ENCODE measurements at regions not wholly inside any gene's neighbourhood (a gene's known extent, or its start where the extent isn't known, plus 50 kb on each side); places are given as distances from the start of the nearest gene placed in this dataset.
A peak's percentile ranks its signal among the peaks of the same experiment; 100 is the strongest.
"Not testable (repeated sequence)": the region's sequence is repeated elsewhere in the genome, so short reads cannot be mapped to it uniquely, and the experiment has no call there.

DNA sequence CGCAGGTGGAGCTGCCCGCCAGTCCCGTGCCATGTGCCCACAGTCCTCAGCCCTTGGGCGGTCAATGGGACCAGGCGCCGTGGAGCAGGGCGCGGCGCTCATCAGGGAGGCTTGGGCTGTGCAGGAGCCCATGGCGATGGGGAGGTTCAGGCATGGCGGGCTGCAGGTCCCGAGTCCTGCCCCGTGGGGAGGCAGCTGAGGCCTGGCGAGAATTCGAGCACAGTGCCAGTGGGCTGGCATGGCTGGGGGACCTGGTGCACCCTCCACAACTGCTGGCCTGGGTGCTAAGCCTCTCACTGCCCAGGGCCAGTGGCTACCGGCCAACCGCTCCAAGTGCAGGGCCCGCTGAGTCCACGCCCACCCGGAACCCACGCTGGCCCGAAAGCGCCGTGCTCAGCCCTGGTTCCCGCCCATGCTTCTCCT is 646.5 kb downstream of the GABRG1 start:
- TF ChIP-seq, protein P1, sequence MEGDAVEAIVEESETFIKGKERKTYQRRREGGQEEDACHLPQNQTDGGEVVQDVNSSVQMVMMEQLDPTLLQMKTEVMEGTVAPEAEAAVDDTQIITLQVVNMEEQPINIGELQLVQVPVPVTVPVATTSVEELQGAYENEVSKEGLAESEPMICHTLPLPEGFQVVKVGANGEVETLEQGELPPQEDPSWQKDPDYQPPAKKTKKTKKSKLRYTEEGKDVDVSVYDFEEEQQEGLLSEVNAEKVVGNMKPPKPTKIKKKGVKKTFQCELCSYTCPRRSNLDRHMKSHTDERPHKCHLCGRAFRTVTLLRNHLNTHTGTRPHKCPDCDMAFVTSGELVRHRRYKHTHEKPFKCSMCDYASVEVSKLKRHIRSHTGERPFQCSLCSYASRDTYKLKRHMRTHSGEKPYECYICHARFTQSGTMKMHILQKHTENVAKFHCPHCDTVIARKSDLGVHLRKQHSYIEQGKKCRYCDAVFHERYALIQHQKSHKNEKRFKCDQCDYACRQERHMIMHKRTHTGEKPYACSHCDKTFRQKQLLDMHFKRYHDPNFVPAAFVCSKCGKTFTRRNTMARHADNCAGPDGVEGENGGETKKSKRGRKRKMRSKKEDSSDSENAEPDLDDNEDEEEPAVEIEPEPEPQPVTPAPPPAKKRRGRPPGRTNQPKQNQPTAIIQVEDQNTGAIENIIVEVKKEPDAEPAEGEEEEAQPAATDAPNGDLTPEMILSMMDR (IDR thresholded peaks at IDR 0.05; ENCODE audit: borderline replicate concordance, insufficient read depth, low read depth, low read length): no peak
- no peak overlapping the region for H3K4me3 ChIP-seq (ENCODE audit: low read depth, low read length)

DNA sequence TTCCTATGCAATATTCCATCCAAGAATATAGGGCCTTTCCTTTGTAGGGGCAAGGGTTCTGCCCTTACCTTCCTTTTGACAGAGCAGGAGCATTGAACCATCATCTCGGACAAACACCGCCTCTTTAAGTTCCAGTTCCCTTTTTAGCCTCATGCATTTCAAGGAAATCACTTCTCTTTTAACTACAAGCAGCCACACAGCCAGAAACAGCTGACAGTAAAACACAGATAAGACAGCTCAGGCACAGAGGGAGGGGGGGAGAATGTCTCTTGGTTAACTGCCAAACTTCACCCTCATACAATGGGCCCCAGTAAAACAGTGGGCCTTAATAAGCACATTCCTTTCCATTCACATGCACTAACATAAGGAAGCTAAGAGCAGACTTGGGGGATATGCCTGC is 648.3 kb downstream of the GABRG1 start:
- H3K4me3 ChIP-seq (ENCODE audit: low read depth, low read length): no peak overlapping the region
- TF ChIP-seq, protein P1 (IDR thresholded peaks at IDR 0.05; ENCODE audit: borderline replicate concordance, insufficient read depth, low read depth, low read length): no peak

DNA sequence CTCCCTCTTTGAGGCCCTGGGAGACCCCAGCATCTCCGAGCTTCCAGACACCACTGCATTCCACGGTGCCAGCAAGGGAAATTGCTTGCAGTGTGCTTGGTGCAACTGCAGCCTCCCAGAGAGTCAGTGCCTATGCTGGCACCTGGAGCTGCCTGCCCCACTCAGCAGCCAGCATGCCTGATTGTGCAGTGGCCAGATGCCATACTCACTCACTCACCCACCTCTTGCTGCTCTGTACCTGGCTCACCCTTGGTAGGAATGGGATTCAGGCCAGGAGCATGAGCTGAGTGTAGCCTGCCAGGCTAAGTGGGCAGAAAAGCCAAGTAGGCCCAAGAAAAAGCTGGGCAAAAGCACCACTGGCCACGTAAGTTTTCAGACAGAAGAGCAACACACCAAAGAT is 651.4 kb downstream of the GABRG1 start:
- TF ChIP-seq, protein P1 (IDR thresholded peaks at IDR 0.05; ENCODE audit: borderline replicate concordance, insufficient read depth, low read depth, low read length): no peak
- no peak overlapping the region for H3K4me3 ChIP-seq (ENCODE audit: low read depth, low read length)

DNA sequence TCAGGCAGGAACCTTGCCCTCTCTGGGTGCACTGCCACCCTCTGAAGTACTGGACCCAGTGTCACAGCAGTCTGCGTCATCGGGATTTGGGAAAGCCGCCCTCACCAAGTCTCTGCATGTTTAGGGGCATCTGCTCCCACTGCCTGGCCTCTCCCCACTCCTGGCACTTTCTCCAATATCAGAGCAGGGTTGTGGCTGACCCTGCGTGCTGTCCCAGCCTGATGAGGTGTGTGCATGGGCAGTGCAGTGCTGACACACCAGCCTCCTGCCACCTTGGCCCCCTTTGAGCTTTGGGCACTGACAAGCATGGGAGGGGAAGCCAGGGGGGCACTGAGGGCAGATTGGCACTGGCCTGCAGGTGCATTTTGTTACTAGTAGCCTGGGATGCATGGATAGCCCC is 652.5 kb downstream of the GABRG1 start:
- TF ChIP-seq, protein P1 (IDR thresholded peaks at IDR 0.05; ENCODE audit: borderline replicate concordance, insufficient read depth, low read depth, low read length): no peak
- H3K4me3 ChIP-seq (ENCODE audit: low read depth, low read length): no peak overlapping the region

DNA sequence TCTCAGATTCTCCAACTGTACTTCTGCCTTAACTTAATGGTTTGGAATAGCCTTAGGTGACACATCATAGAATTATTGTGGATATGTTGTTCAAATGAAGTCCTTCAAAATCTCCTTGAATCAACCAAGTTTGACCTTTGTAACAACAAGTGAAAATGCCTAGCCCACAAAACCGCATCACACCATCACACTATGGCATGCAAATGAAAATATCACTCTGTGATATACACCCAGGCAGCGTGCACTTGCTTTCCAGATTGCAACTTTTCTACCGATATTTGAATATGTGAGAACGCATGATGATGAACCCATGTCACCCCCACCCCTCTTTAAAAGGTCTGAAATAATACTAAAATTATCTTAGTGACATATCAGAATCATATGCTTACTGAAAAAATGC is 656.7 kb downstream of the GABRG1 start:
- H3K4me3 ChIP-seq (ENCODE audit: low read depth, low read length): no peak overlapping the region
- TF ChIP-seq, protein P1 (IDR thresholded peaks at IDR 0.05; ENCODE audit: borderline replicate concordance, insufficient read depth, low read depth, low read length): no peak

DNA sequence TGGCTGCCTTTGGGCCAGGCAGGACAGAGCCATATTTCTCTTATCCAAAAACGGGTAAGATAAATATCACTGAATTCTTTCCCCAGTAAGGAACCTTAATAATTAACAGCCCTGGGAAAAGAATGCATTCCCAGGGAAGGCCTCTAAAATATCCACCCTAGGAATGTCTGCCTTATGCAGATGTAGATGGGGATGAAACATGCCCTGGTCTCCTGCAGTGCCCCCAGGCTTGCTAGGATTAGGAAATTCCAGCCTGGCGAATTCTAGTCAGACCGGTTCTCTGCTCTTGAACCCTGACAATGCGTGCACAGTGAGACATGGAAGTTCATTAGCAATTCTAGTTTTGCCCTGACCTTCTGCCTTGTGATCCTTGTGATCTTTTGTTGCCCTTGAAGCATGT is 663.7 kb downstream of the GABRG1 start:
- H3K4me3 ChIP-seq (ENCODE audit: low read depth, low read length): not testable (repeated sequence)

DNA sequence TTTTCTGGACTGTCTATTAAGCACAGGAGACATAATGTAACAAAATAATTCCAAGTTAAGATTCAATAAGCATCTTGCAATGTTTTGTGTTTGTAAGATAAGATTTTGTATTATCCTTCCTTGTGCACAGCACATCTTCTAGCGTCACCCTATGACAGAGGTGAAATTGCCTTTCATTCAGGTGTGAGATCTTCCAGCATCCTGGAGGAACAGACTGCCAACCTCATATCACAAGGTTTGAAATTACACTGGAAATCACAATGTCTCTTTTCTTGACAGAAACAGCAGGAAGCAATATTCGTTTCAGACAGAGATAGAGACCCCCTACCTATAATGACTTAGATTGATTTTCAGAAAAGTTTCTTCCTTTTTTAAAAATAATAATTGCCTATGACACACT is 668.6 kb downstream of the GABRG1 start:
- H3K4me3 ChIP-seq (ENCODE audit: low read depth, low read length): no peak overlapping the region
- TF ChIP-seq, protein P1 (IDR thresholded peaks at IDR 0.05; ENCODE audit: borderline replicate concordance, insufficient read depth, low read depth, low read length): no peak

DNA sequence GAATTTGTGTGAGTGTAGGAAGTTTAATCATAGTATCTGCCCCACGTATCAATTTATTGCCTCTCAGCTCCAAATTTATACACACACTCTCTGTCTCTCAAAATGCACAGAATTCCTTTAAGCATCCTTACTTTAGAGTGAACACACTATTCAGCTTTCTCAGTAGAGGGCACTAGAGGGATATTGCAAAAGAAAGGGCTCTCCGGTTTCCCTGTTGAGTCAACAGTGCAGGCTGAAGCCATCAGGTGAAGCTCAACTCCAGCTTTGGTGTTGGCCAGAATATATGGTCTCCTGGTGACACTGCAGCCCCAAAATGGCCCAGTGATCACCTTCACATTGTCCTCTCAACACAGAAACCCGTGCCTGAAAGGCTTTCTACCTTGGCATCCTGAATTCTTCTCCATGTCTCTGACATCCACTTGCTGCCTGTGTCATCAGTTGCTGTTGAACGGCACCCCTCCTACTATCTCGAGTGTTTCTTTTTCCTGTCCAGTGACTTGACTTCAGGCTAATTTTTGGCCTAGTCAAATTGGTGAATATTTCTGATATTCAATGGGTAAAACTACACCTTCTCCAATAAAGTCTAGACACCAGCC is 670.5 kb downstream of the GABRG1 start:
- TF ChIP-seq, protein P1 (IDR thresholded peaks at IDR 0.05; ENCODE audit: borderline replicate concordance, insufficient read depth, low read depth, low read length): peak; percentile 35; the same call in 1 of the 2 replicates
- no peak overlapping the region for H3K4me3 ChIP-seq (ENCODE audit: low read depth, low read length)
